ENCODE measurements at regions not wholly inside any gene's neighbourhood (a gene's known extent, or its start where the extent isn't known, plus 50 kb on each side); places are given as distances from the start of the nearest gene placed in this dataset.

DNA sequence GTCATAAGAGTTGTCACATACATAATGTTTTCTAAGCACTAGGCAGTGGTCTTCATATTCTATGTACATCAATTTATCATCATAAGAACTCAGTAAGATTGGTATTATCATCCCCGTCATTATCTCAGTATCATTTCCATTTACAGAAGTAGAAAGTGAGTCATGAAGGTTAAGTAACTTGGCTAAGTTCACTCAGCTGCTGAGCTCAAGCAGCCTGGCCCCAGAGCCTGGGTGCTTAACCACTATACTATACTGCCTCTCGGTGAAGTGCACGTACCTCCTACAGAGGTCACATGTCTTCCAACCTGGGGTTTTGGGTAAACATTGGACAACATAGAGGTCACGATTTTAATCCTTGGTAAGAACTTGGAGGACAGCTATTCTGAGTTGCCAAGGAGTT, 161.5 kb upstream of the GATB start:
- TF ChIP-seq, protein P1, sequence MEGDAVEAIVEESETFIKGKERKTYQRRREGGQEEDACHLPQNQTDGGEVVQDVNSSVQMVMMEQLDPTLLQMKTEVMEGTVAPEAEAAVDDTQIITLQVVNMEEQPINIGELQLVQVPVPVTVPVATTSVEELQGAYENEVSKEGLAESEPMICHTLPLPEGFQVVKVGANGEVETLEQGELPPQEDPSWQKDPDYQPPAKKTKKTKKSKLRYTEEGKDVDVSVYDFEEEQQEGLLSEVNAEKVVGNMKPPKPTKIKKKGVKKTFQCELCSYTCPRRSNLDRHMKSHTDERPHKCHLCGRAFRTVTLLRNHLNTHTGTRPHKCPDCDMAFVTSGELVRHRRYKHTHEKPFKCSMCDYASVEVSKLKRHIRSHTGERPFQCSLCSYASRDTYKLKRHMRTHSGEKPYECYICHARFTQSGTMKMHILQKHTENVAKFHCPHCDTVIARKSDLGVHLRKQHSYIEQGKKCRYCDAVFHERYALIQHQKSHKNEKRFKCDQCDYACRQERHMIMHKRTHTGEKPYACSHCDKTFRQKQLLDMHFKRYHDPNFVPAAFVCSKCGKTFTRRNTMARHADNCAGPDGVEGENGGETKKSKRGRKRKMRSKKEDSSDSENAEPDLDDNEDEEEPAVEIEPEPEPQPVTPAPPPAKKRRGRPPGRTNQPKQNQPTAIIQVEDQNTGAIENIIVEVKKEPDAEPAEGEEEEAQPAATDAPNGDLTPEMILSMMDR (IDR thresholded peaks at IDR 0.05), result no peak
- TF ChIP-seq EZH2 (IDR thresholded peaks at IDR 0.05) (no peak), EZH2phosphoT487 (IDR thresholded peaks at IDR 0.05) (no peak)
